Nephron (organoid): ENCODE measurements at regions not wholly inside any gene's neighbourhood (a gene's known extent, or its start where the extent isn't known, plus 50 kb on each side); places are given as distances from the start of the nearest gene placed in this dataset.

ENCODE experiments used
- H3K27ac Mint-ChIP-seq, 3 experiments: 2 replicates each; pipeline ENCODE4 v1.8.0; 2020; ENCODE audit warnings: mixed read lengths in 3 of 3, mild to moderate bottlenecking in 2 of 3, moderate library complexity in 1 of 3
- H3K27me3 Mint-ChIP-seq: 2 replicates; pipeline ENCODE4 v1.8.0; 2021; ENCODE audit warnings: low read depth, mild to moderate bottlenecking, moderate library complexity, mixed read lengths
- H3K36me3 Mint-ChIP-seq: 2 replicates; pipeline ENCODE4 v1.8.0; 2020; ENCODE audit warnings: low read depth, mixed read lengths
- H3K4me1 Mint-ChIP-seq: 2 replicates; pipeline ENCODE4 v1.8.0; 2020; ENCODE audit warnings: mixed read lengths
- H3K4me3 Mint-ChIP-seq, 3 experiments: 2 replicates each; pipeline ENCODE4 v1.8.0; 2020; ENCODE audit warnings: mild to moderate bottlenecking in 3 of 3, mixed read lengths in 3 of 3, moderate library complexity in 2 of 3
- H3K9me3 Mint-ChIP-seq: 2 replicates; pipeline ENCODE4 v1.8.0; 2020; ENCODE audit warnings: mixed read lengths
- TF ChIP-seq, protein P1 (sequence below), 3 experiments: fragments of 200-600 bp; sonication (generic); IDR thresholded peaks; one replicate each; pipeline ENCODE4 v1.5.0; 2021; ENCODE audit warnings: antibody characterized with exemption in 3 of 3; ENCODE audit not compliant: unreplicated experiment in 3 of 3

DNA sequence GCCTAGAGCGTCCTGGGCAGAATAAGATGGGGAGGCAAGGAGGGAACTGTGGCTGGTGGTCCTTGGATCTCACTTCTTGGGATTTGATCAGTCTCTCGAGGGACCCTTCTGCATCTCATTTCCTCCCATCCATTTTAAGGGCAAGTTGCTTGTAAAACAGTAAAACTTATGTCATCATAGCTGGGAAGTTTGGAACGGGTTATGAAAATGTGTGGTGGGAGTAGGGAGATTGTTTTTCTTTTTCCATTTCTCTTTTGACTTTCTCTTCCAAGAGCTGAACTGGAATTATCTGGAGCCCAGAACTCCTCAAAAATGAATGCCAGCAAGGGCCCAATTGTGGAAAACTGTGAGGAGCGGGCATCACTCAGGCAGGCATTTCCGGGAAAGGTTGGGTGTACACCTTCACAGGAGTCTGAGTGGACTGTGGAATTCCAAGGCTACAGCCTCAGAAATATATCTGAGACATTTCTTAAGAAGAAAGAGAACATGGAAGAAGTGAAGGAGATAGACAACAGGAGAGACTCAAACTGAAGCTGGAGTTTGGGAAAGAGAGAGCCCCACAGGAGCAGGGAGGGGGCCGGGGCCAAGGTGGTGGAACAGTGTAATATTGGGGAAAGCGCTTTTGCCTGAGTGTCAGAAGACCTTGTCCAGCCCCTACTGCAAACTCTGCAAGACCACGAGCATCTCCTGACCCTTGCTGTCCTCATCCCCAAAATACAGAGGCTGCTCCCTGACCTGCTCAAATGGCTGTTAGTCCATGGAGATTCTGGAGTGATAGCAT is 185.1 kb downstream of the FOXD2 start:
- no peaks in the 10 kb centered on the region for H3K9me3 Mint-ChIP-seq
- peaks cover 32% of the 10 kb centered on the region for H3K4me1 Mint-ChIP-seq
- H3K36me3 Mint-ChIP-seq, result no peaks in the 10 kb centered on the region
- H3K4me3 Mint-ChIP-seq, result no peak overlapping the region
- TF ChIP-seq, protein P1, sequence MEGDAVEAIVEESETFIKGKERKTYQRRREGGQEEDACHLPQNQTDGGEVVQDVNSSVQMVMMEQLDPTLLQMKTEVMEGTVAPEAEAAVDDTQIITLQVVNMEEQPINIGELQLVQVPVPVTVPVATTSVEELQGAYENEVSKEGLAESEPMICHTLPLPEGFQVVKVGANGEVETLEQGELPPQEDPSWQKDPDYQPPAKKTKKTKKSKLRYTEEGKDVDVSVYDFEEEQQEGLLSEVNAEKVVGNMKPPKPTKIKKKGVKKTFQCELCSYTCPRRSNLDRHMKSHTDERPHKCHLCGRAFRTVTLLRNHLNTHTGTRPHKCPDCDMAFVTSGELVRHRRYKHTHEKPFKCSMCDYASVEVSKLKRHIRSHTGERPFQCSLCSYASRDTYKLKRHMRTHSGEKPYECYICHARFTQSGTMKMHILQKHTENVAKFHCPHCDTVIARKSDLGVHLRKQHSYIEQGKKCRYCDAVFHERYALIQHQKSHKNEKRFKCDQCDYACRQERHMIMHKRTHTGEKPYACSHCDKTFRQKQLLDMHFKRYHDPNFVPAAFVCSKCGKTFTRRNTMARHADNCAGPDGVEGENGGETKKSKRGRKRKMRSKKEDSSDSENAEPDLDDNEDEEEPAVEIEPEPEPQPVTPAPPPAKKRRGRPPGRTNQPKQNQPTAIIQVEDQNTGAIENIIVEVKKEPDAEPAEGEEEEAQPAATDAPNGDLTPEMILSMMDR (IDR thresholded peaks at IDR 0.05; ENCODE audit: unreplicated experiment in 3 of 3), result no peak
- peak overlapping the region; percentile 13 to 73 (median 47) for H3K27ac Mint-ChIP-seq
- H3K27me3 Mint-ChIP-seq, result peaks cover 30% of the 10 kb centered on the region

DNA sequence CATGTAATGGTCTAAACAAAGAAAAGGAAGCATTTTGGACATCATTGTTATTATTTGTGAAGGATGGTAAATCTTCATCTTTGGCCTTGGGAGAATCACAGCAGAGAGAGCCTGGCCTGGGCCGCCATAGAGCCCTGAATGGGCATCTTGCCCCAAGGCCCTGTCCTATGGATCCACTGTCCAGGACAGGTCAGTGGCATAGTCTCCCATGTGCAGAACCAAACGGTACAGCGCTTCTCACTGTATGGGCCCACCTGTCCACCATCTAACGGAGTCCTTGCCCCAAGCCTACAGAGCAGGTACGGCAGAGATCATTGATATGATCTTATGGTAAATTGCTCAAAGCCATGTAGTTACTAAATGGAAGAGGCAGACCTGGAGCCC is 185.7 kb downstream of the FOXD2 start:
- Mint-ChIP-seq H3K4me3 (no peak overlapping the region), H3K4me1 (peaks cover 32% of the 10 kb centered on the region), H3K9me3 (no peaks in the 10 kb centered on the region), H3K27me3 (peaks cover 33% of the 10 kb centered on the region), H3K27ac (no peak overlapping the region), H3K36me3 (no peaks in the 10 kb centered on the region)
- TF ChIP-seq, protein P1 (IDR thresholded peaks at IDR 0.05; ENCODE audit: unreplicated experiment in 3 of 3), result no peak

DNA sequence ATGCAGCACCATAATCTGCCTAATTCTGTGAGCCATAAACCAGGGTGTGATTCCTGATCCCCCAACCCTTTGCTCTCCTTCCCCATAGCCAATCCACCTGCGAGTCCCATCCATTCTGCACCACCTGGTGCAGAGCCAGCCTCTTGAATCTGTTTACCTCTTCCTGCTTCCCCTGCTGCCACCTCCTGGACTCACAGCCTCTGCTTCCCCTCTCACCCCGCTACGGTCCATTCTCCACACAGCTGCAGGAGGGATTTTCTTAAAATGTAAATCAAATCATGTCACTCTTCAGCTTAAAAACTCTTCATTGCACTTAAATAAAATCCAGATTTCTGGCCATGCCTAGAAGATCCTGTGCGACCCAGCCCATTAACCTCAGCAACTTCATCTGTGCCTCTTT is 186.7 kb downstream of the FOXD2 start:
- Mint-ChIP-seq H3K27ac (peak overlapping the region in 1 of 3 experiments; percentile 10), H3K36me3 (no peaks in the 10 kb centered on the region), H3K4me1 (peaks cover 32% of the 10 kb centered on the region), H3K27me3 (peaks cover 39% of the 10 kb centered on the region), H3K4me3 (no peak overlapping the region), H3K9me3 (no peaks in the 10 kb centered on the region)
- TF ChIP-seq, protein P1 (IDR thresholded peaks at IDR 0.05; ENCODE audit: unreplicated experiment in 3 of 3), result peak; percentile 39 to 56 (median 44)

DNA sequence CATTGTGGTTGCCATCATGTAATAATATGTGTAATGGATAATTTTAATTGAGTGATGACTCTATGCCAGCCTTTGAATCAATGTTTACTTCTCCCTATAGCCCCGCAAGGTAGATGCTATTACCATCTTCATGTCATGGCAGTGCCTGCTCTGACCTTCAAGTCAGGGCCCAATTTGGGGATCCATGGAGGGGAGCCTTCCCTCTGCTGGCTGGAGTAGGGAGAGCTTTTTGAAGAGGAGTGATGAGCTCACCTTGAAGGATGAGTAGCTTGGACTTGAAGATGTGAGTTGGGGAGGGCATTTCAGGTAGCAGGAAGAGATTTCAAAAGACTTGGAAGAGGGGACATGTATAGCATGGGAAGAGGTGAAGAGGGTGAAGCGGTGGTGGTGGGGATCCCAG is 189.2 kb downstream of the FOXD2 start:
- TF ChIP-seq, protein P1 (IDR thresholded peaks at IDR 0.05; ENCODE audit: unreplicated experiment in 3 of 3), result no peak
- Mint-ChIP-seq H3K27me3 (peaks cover 47% of the 10 kb centered on the region), H3K4me1 (peaks cover 32% of the 10 kb centered on the region), H3K36me3 (no peaks in the 10 kb centered on the region), H3K27ac (no peak overlapping the region), H3K9me3 (no peaks in the 10 kb centered on the region), H3K4me3 (no peak overlapping the region)

DNA sequence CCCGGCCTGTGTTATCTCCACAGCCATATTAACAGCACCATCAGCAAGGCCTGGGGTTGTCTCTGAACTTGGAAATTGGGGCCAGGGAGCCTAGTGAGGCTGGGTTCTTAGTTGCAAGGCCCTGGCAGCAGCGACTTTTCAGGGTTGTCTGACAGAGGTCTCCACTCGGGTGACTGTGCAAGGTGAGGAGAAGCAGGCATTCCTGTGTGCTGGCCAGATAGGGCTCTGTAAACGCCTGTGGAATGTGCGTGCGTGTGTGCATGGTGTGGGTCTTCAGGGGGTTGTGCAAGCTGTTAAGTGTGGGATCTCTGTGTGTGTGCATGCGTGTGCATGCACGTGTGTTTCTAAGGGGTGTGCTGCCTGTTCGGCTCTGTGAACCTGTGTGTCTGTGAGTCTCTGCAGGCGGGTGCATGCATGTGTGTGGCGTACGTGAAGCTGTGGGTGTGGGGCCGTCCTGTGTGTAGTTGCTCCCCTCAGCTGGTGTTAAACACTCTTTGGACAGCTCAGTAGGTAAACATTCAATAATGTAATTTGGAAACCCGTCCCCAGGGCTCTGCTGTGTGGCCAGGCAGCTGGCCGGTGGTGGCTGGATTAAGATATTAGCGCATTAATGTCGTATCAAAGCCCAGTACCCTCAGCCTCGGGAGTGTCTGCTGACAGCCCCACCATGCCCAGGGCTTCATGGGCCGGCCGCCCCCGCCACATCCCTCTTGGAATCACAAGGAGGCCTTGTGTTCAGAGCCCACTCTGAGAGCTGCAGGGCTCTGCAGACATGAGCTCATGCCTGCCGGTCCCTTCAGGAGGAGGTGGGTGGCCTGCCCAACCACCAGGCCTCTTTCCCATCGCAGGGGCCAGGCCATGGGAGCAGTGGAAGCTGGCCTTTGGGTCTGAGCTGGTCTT is 189.9 kb downstream of the FOXD2 start:
- Mint-ChIP-seq H3K4me3 (no peak overlapping the region), H3K27ac (no peak overlapping the region), H3K9me3 (no peaks in the 10 kb centered on the region), H3K36me3 (no peaks in the 10 kb centered on the region), H3K4me1 (peaks cover 25% of the 10 kb centered on the region), H3K27me3 (peaks cover 49% of the 10 kb centered on the region)
- TF ChIP-seq, protein P1 (IDR thresholded peaks at IDR 0.05; ENCODE audit: unreplicated experiment in 3 of 3), result no peak
